ENCODE measurements at regions not wholly inside any gene's neighbourhood (a gene's known extent, or its start where the extent isn't known, plus 50 kb on each side); places are given as distances from the start of the nearest gene placed in this dataset.

- H4K20me1 ChIP-seq (ENCODE audit: control insufficient read depth, extremely low read depth, insufficient read depth, low read length) = no peaks in the 10 kb centered on the region
Observed at GRCh38 chr15:95770196-95770595, 560.3 kb upstream of the NR2F2 start.

GRCh38 chr15:95772982-95773381 is 557.5 kb upstream of the NR2F2 start:
- H3K27ac ChIP-seq (ENCODE audit: control insufficient read depth, insufficient read depth, low read length) = no peak overlapping the region

More at GRCh38 chr15:95770196-95770595, 560.3 kb upstream of the NR2F2 start:
- Histone ChIP-seq H3K9me3 (ENCODE audit: control insufficient read depth, low read depth, low read length) (no peaks in the 10 kb centered on the region), H3K4me1 (ENCODE audit: control insufficient read depth, extremely low read depth, insufficient read depth, low read length) (no peaks in the 10 kb centered on the region), H3K27ac (ENCODE audit: control insufficient read depth, insufficient read depth, low read length) (no peak overlapping the region), H3K4me2 (ENCODE audit: control insufficient read depth, extremely low read depth, insufficient read depth, low read depth, low read length) (peak overlapping the region; percentile 4), H3K9ac (ENCODE audit: control insufficient read depth, extremely low read depth, insufficient read depth, low read length) (no peak overlapping the region), H3K36me3 (ENCODE audit: control insufficient read depth in 2 of 2, extremely low read depth in 1 of 2, insufficient read depth in 2 of 2, low read length in 2 of 2) (no peaks in the 10 kb centered on the region), H3K79me2 (ENCODE audit: control insufficient read depth, insufficient read depth, low read length) (no peaks in the 10 kb centered on the region), H3K27me3 (ENCODE audit: control insufficient read depth, extremely low read depth, insufficient read depth, low read length) (no peaks in the 10 kb centered on the region), H3K4me3 (ENCODE audit: control insufficient read depth in 2 of 3, extremely low read depth in 1 of 3, insufficient read depth in 2 of 3, low read depth in 1 of 3, low read length in 3 of 3) (no peak overlapping the region), H3K9me1 (ENCODE audit: control insufficient read depth, extremely low read depth, insufficient read depth, low read length) (no peaks in the 10 kb centered on the region), H2AFZ (ENCODE audit: control insufficient read depth, low read length) (no peak overlapping the region)
- DNase-seq (ENCODE audit: low read depth, low spot score) (no peak), FAIRE-seq (peak; percentile 88)
- dilution Hi-C loops (cut with MboI; ENCODE audit: extremely low pct_ligation_motif_present, low sequenced_read_pairs) = no loop called here
- no peak for TF ChIP-seq CTCF (optimal IDR thresholded peaks at IDR 0.05 in 1 of 3, IDR thresholded peaks at IDR 0.05 in 1 of 3, conservative IDR thresholded peaks at IDR 0.05 in 1 of 3; ENCODE audit: extremely low read depth in 1 of 3, insufficient read depth in 2 of 3, low read length in 3 of 3)
- TF ChIP-seq EZH2 (IDR thresholded peaks at IDR 0.05; ENCODE audit: low read length) = no peak

More at GRCh38 chr15:95772982-95773381, 557.5 kb upstream of the NR2F2 start:
- no peak overlapping the region for H3K4me2 ChIP-seq (ENCODE audit: control insufficient read depth, extremely low read depth, insufficient read depth, low read depth, low read length)
- H3K9ac ChIP-seq (ENCODE audit: control insufficient read depth, extremely low read depth, insufficient read depth, low read length) = no peak overlapping the region
- no peaks in the 10 kb centered on the region for H3K9me3 ChIP-seq (ENCODE audit: control insufficient read depth, low read depth, low read length)
- FAIRE-seq (no peak), DNase-seq (ENCODE audit: low read depth, low spot score) (no peak)
- H3K36me3 ChIP-seq (ENCODE audit: control insufficient read depth in 2 of 2, extremely low read depth in 1 of 2, insufficient read depth in 2 of 2, low read length in 2 of 2) = no peaks in the 10 kb centered on the region
- TF ChIP-seq CTCF (optimal IDR thresholded peaks at IDR 0.05 in 1 of 3, IDR thresholded peaks at IDR 0.05 in 1 of 3, conservative IDR thresholded peaks at IDR 0.05 in 1 of 3; ENCODE audit: extremely low read depth in 1 of 3, insufficient read depth in 2 of 3, low read length in 3 of 3) (no peak), EZH2 (IDR thresholded peaks at IDR 0.05; ENCODE audit: low read length) (no peak)
- dilution Hi-C loops (cut with MboI; ENCODE audit: extremely low pct_ligation_motif_present, low sequenced_read_pairs) = no loop called here
- no peaks in the 10 kb centered on the region for H3K9me1 ChIP-seq (ENCODE audit: control insufficient read depth, extremely low read depth, insufficient read depth, low read length)
- no peaks in the 10 kb centered on the region for H3K4me1 ChIP-seq (ENCODE audit: control insufficient read depth, extremely low read depth, insufficient read depth, low read length)
- H3K4me3 ChIP-seq (ENCODE audit: control insufficient read depth in 2 of 3, extremely low read depth in 1 of 3, insufficient read depth in 2 of 3, low read depth in 1 of 3, low read length in 3 of 3) = no peak overlapping the region
- H4K20me1 ChIP-seq (ENCODE audit: control insufficient read depth, extremely low read depth, insufficient read depth, low read length) = no peaks in the 10 kb centered on the region
- H3K27me3 ChIP-seq (ENCODE audit: control insufficient read depth, extremely low read depth, insufficient read depth, low read length) = no peaks in the 10 kb centered on the region
- no peak overlapping the region for H2AFZ ChIP-seq (ENCODE audit: control insufficient read depth, low read length)
- no peaks in the 10 kb centered on the region for H3K79me2 ChIP-seq (ENCODE audit: control insufficient read depth, insufficient read depth, low read length)

Measured in keratinocyte (primary cell).